ENCODE measurements at regions not wholly inside any gene's neighbourhood (a gene's known extent, or its start where the extent isn't known, plus 50 kb on each side); places are given as distances from the start of the nearest gene placed in this dataset.

- no peak for DNase-seq
Observed at GRCh38 chr9:16356196-16356765, 514.2 kb downstream of the BNC2 start.

GRCh38 chr9:16357828-16358227, 512.6 kb downstream of the BNC2 start:
- no peak for DNase-seq

DNA sequence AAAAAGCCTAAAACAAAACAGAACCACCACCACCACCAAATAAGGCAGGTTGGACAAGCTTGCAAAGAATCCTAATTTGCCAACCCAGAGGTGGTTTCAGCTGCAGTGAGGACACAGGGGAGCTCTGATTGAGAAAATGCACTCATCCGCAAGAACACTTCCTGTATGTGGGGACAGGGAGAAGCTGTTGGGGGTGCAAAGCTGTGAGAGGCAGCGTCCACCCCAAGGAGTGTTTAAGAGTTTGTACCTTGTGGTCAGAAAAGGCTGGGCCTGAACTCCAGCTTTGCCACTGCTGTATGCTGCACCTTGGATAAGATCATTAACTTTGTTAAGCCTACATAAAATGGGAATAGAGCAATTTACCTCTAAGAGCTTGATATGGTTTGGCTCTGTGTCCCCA, 511.7 kb downstream of the BNC2 start:
- DNase-seq: no peak

Data from NCI-H1105 treated with DMSO at 0.1 percent for 48 hours (cell line).